IMR-90 (cell line): ENCODE measurements at regions not wholly inside any gene's neighbourhood (a gene's known extent, or its start where the extent isn't known, plus 50 kb on each side); places are given as distances from the start of the nearest gene placed in this dataset.

Experiments used
- ATAC-seq: fragments of 200-7000 bp; cut with Tn5 transposase; 2 replicates; pipeline ENCODE4 v1.9.1; 2020; ENCODE audit warnings: low read depth, mild to moderate bottlenecking, moderate library complexity
- BruUV-seq: library from RNA; stranded (reverse); fragments of 400-500 nt; replicated peaks from 2 replicates; lab custom pipeline; 2021; lab: Mats Ljungman, UMichigan
- CTCF ChIA-PET: fragments of 300-600 bp; formaldehyde crosslinking; extraction: SDS; loops from one replicate; lab custom pipeline; 2021; ENCODE audit warnings: antibody characterized with exemption; lab: Yijun Ruan, JAX
- POLR2A ChIA-PET: fragments of 300-600 bp; sonication (Branson Sonifier 250); formaldehyde crosslinking; loops from one replicate; lab custom pipeline; 2022; ENCODE audit warnings: antibody characterized with exemption; ENCODE audit not compliant: unreplicated experiment; lab: Charles Lee
- DNase-seq: peaks from one replicate; pipeline ENCODE4 v3.0.0; 2013
- H2AFZ ChIP-seq: replicated peaks from 2 replicates; pipeline ENCODE3; 2013; ENCODE audit warnings: low read length, mild to moderate bottlenecking; ENCODE audit not compliant: poor library complexity
- H2AK5ac ChIP-seq: 2 replicates; pipeline ENCODE4 v1.6.1; 2013; ENCODE audit warnings: low read depth, low read length, inconsistent platforms
- H2AK9ac ChIP-seq: replicated peaks from 2 replicates; pipeline ENCODE3; 2013; ENCODE audit warnings: mild to moderate bottlenecking, low read depth, low read length, moderate library complexity; ENCODE audit not compliant: poor library complexity
- H2BK120ac ChIP-seq: 2 replicates; pipeline ENCODE4 v1.6.1; 2013; ENCODE audit warnings: low read depth, low read length, inconsistent platforms
- H2BK15ac ChIP-seq: 3 replicates; pipeline ENCODE4 v1.6.1; 2013; ENCODE audit warnings: low read depth, low read length, inconsistent platforms
- H2BK20ac ChIP-seq: 2 replicates; pipeline ENCODE4 v1.6.1; 2013; ENCODE audit warnings: low read depth, mild to moderate bottlenecking, inconsistent platforms, low read length, moderate library complexity
- H2BK5ac ChIP-seq: 2 replicates; pipeline ENCODE4 v1.6.1; 2013; ENCODE audit warnings: mild to moderate bottlenecking, low read depth, low read length, inconsistent platforms; ENCODE audit not compliant: poor library complexity, severe bottlenecking
- H3K14ac ChIP-seq: replicated peaks from 2 replicates; pipeline ENCODE4 v1.6.1; 2013; ENCODE audit warnings: low read depth, low read length, inconsistent platforms
- H3K18ac ChIP-seq: 2 replicates; pipeline ENCODE4 v1.6.1; 2013; ENCODE audit warnings: low read depth, low read length, control low read depth
- H3K23ac ChIP-seq: 2 replicates; pipeline ENCODE4 v1.6.1; 2013; ENCODE audit warnings: low read depth, low read length, inconsistent platforms
- H3K27ac ChIP-seq: 2 replicates; pipeline ENCODE4 v1.5.1; 2013; ENCODE audit warnings: mild to moderate bottlenecking, control low read depth, low read length; ENCODE audit not compliant: insufficient read depth
- H3K27me3 ChIP-seq: 2 replicates; pipeline ENCODE4 v1.6.1; 2013; ENCODE audit warnings: low read length; ENCODE audit not compliant: control insufficient read depth, insufficient read depth
- H3K36me3 ChIP-seq: 2 replicates; pipeline ENCODE4 v1.6.1; 2013; ENCODE audit warnings: low read length, mixed read lengths; ENCODE audit not compliant: control insufficient read depth, insufficient read depth
- H3K4ac ChIP-seq: 2 replicates; pipeline ENCODE4 v1.6.1; 2013; ENCODE audit warnings: low read depth, low read length, inconsistent platforms
- H3K4me1 ChIP-seq: 2 replicates; pipeline ENCODE4 v1.6.1; 2013; ENCODE audit warnings: low read length, mixed read lengths; ENCODE audit not compliant: control insufficient read depth, insufficient read depth
- H3K4me2 ChIP-seq: 2 replicates; pipeline ENCODE4 v1.6.1; 2013; ENCODE audit warnings: low read depth, mild to moderate bottlenecking, control low read depth, low read length, moderate library complexity
- H3K4me3 ChIP-seq: 2 replicates; pipeline ENCODE4 v1.5.1; 2013; ENCODE audit warnings: low read depth, mild to moderate bottlenecking, control low read depth, low read length, moderate library complexity; ENCODE audit not compliant: insufficient read depth
- H3K56ac ChIP-seq: 2 replicates; pipeline ENCODE4 v1.6.1; 2013; ENCODE audit warnings: low read length, inconsistent platforms; ENCODE audit not compliant: insufficient read depth; ENCODE audit errors: extremely low read depth
- H3K79me1 ChIP-seq, 2 experiments: 2 replicates each; pipeline ENCODE4 v1.6.1; 2013; ENCODE audit warnings: low read length in 2 of 2, inconsistent platforms in 1 of 2, low read depth in 1 of 2
- H3K9ac ChIP-seq: 2 replicates; pipeline ENCODE4 v1.6.1; 2013; ENCODE audit warnings: low read depth, low read length, control low read depth
- H3K9me1 ChIP-seq: 2 replicates; pipeline ENCODE4 v1.6.1; 2013; ENCODE audit warnings: low read length, inconsistent platforms; ENCODE audit not compliant: insufficient read depth
- H3K9me3 ChIP-seq: 2 replicates; pipeline ENCODE4 v1.6.1; 2013; ENCODE audit warnings: low read length; ENCODE audit not compliant: control insufficient read depth, insufficient read depth
- H4K20me1 ChIP-seq: 2 replicates; pipeline ENCODE4 v1.6.1; 2013; ENCODE audit warnings: low read length, inconsistent platforms; ENCODE audit not compliant: insufficient read depth
- H4K5ac ChIP-seq: 2 replicates; pipeline ENCODE4 v1.6.1; 2013; ENCODE audit warnings: mild to moderate bottlenecking, low read depth, low read length, control low read depth
- H4K8ac ChIP-seq, 2 experiments: 2 replicates each; pipeline ENCODE4 v1.6.1; 2013; ENCODE audit warnings: low read depth in 2 of 2, low read length in 2 of 2, control low read depth in 1 of 2, inconsistent platforms in 1 of 2
- H4K91ac ChIP-seq: 2 replicates; pipeline ENCODE4 v1.6.1; 2013; ENCODE audit warnings: low read depth, low read length, inconsistent platforms; ENCODE audit not compliant: insufficient read depth
- CEBPB ChIP-seq: IDR thresholded peaks from 2 replicates; pipeline ENCODE4 v1.6.1; 2012; ENCODE audit warnings: low read depth, low read length, improper control_type of control experiment
- CTCF ChIP-seq: conservative IDR thresholded peaks from 2 replicates; pipeline ENCODE4 v1.5.1; 2012; ENCODE audit warnings: mild to moderate bottlenecking, low read depth, low read length, improper control_type of control experiment
- ELK1 ChIP-seq: fragments of 150-350 bp; IDR thresholded peaks from 2 replicates; pipeline ENCODE4 v1.6.1; 2016; ENCODE audit warnings: low read depth, mild to moderate bottlenecking, low read length, moderate library complexity, borderline replicate concordance
- FOS ChIP-seq: fragments of 150-350 bp; IDR thresholded peaks from 2 replicates; pipeline ENCODE4 v1.6.1; 2016; ENCODE audit warnings: low read depth, low read length
- MAFK ChIP-seq: IDR thresholded peaks from 2 replicates; pipeline ENCODE4 v1.6.1; 2012; ENCODE audit warnings: low read depth, low read length, improper control_type of control experiment
- NFE2L2 ChIP-seq: fragments of 150-350 bp; IDR thresholded peaks from 2 replicates; pipeline ENCODE4 v1.6.1; 2016; ENCODE audit warnings: low read depth, mild to moderate bottlenecking, low read length
- POLR2A ChIP-seq: IDR thresholded peaks from 2 replicates; pipeline ENCODE4 v1.6.1; 2012; ENCODE audit warnings: mild to moderate bottlenecking, low read depth, low read length
- RAD21 ChIP-seq: IDR thresholded peaks from 2 replicates; pipeline ENCODE4 v1.6.1; 2012; ENCODE audit warnings: low read length, improper control_type of control experiment
- RCOR1 ChIP-seq: IDR thresholded peaks from 2 replicates; pipeline ENCODE4 v1.6.1; 2012; ENCODE audit warnings: mild to moderate bottlenecking, low read length, improper control_type of control experiment; ENCODE audit not compliant: insufficient replicate concordance
- RFX5 ChIP-seq: IDR thresholded peaks from 2 replicates; pipeline ENCODE4 v1.8.0; 2012; ENCODE audit warnings: low read depth, mild to moderate bottlenecking, low read length, moderate library complexity
- SMC3 ChIP-seq: fragments of 150-350 bp; IDR thresholded peaks from 2 replicates; pipeline ENCODE4 v1.6.1; 2016; ENCODE audit warnings: low read depth, mild to moderate bottlenecking, antibody characterized with exemption, low read length, moderate library complexity
- USF2 ChIP-seq: fragments of 150-350 bp; IDR thresholded peaks from 2 replicates; pipeline ENCODE4 v1.6.1; 2017; ENCODE audit warnings: mild to moderate bottlenecking, antibody characterized with exemption, low read length, low read depth
- dilution Hi-C: fragments of 300-500 bp; cut with HindIII; formaldehyde crosslinking; loops from one replicate; pipeline ENCODE4 v1.14.3; 2018; ENCODE audit warnings: low sequenced_read_pairs; ENCODE audit not compliant: unreplicated experiment
- in situ Hi-C: fragments of 300-500 bp; cut with MboI; formaldehyde crosslinking; loops from 3 replicates; pipeline ENCODE4 v1.14.3; 2019; ENCODE audit warnings: low sequenced_read_pairs, inconsistent platforms, mixed read lengths
- intact Hi-C: fragments of 100-400 bp; cut with micrococcal nuclease; formaldehyde crosslinking; loops from 2 replicates; pipeline ENCODE4 v1.10.0; 2022

GRCh38 chr5:100654895-100655294 lies 119.7 kb downstream of the FAM174A start:
- no peak overlapping the region for H3K4ac ChIP-seq
- no peak overlapping the region for H3K23ac ChIP-seq
- no peak overlapping the region for H3K9ac ChIP-seq
- no peak overlapping the region for H2AK9ac ChIP-seq
- no peak overlapping the region for H2BK5ac ChIP-seq
- H2BK20ac ChIP-seq: no peak overlapping the region
- no peaks in the 10 kb centered on the region for H3K9me3 ChIP-seq
- H3K9me1 ChIP-seq: no peaks in the 10 kb centered on the region
- H4K5ac ChIP-seq: no peak overlapping the region
- no peak overlapping the region for H4K8ac ChIP-seq
- H2AFZ ChIP-seq: no peak overlapping the region
- H2BK15ac ChIP-seq: no peak overlapping the region
- dilution Hi-C loops: no loop called here
- ChIA-PET CTCF (no interaction called here), POLR2A (no interaction called here)
- H3K27me3 ChIP-seq: no peaks in the 10 kb centered on the region
- H2BK120ac ChIP-seq: no peak overlapping the region
- H3K4me1 ChIP-seq: no peaks in the 10 kb centered on the region
- intact Hi-C loops: no loop called here
- DNase-seq (no peak), ATAC-seq (no peak)
- no peak overlapping the region for H3K14ac ChIP-seq
- H3K27ac ChIP-seq: no peak overlapping the region
- H3K79me1 ChIP-seq: no peaks in the 10 kb centered on the region
- no peak overlapping the region for H3K4me2 ChIP-seq
- no peak overlapping the region for H2AK5ac ChIP-seq
- no peaks in the 10 kb centered on the region for H3K36me3 ChIP-seq
- H3K18ac ChIP-seq: no peak overlapping the region
- H3K56ac ChIP-seq: no peak overlapping the region
- in situ Hi-C loops: no loop called here
- no peak for TF ChIP-seq RFX5
- no peak for TF ChIP-seq CTCF
- TF ChIP-seq RCOR1: no peak
- TF ChIP-seq ELK1: no peak
- no peak for TF ChIP-seq MAFK
- no peak for TF ChIP-seq RAD21
- TF ChIP-seq SMC3: no peak
- TF ChIP-seq NFE2L2: no peak
- no peak for TF ChIP-seq POLR2A
- no peak for TF ChIP-seq FOS
- TF ChIP-seq CEBPB: no peak
- TF ChIP-seq USF2: no peak
- no peak overlapping the region for H4K91ac ChIP-seq
- BruUV-seq: no TSS peak
- no peak overlapping the region for H3K4me3 ChIP-seq
- H4K20me1 ChIP-seq: no peaks in the 10 kb centered on the region
